Ishikawa (cell line): ENCODE measurements at regions not wholly inside any gene's neighbourhood (a gene's known extent, or its start where the extent isn't known, plus 50 kb on each side); places are given as distances from the start of the nearest gene placed in this dataset.

Experiments
- FOXM1 ChIP-seq: IDR thresholded peaks from 2 replicates; pipeline ENCODE4 v1.6.1; 2012; ENCODE audit warnings: low read depth, borderline replicate concordance
- RAD21 ChIP-seq: IDR thresholded peaks from 2 replicates; pipeline ENCODE4 v1.6.1; 2012; ENCODE audit warnings: low read depth
- TEAD4 ChIP-seq: IDR thresholded peaks from 2 replicates; pipeline ENCODE4 v1.6.1; 2012

DNA sequence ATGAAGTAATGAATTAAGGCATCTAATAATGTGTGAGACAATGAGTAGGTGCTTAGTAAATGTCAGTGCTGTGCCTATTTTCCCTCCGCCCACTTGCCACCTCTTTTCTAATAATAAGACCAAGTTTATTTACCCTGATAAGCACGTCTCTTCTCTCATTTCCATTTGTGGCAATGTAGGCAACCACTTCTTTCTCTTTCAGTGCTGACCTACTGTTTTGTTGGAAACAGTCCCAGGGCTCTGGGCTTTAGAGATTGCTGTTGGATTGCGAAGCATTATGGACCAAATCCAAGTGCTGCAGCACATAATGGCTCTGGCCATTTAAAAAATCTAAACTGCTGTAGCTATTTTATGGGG is 141.3 kb upstream of the PLEKHG7 start:
- TF ChIP-seq FOXM1 (no peak), RAD21 (no peak), TEAD4 (no peak)
